HUES48 (cell line): ENCODE measurements at regions not wholly inside any gene's neighbourhood (a gene's known extent, or its start where the extent isn't known, plus 50 kb on each side); places are given as distances from the start of the nearest gene placed in this dataset.
"Not testable (repeated sequence)": the region's sequence is repeated elsewhere in the genome, so short reads cannot be mapped to it uniquely, and the experiment has no call there.

Source experiments
- H3K27ac ChIP-seq: one replicate; pipeline ENCODE4 v1.7.0; 2013; ENCODE audit warnings: low read depth, low read length, inconsistent platforms
- H3K27me3 ChIP-seq: 2 replicates; pipeline ENCODE4 v1.6.1; 2013; ENCODE audit warnings: mild to moderate bottlenecking, low read length; ENCODE audit not compliant: control insufficient read depth, insufficient read depth
- H3K36me3 ChIP-seq: 2 replicates; pipeline ENCODE4 v1.6.1; 2013; ENCODE audit warnings: low read length; ENCODE audit not compliant: control insufficient read depth, insufficient read depth
- H3K4me1 ChIP-seq: 2 replicates; pipeline ENCODE4 v1.6.1; 2013; ENCODE audit warnings: mild to moderate bottlenecking, low read length; ENCODE audit not compliant: control insufficient read depth, insufficient read depth
- H3K4me3 ChIP-seq: 2 replicates; pipeline ENCODE4 v1.5.1; 2013; ENCODE audit warnings: mild to moderate bottlenecking, low read depth, low read length
- H3K9ac ChIP-seq: 2 replicates; pipeline ENCODE4 v1.6.1; 2013; ENCODE audit warnings: mild to moderate bottlenecking, low read depth, low read length, moderate library complexity
- H3K9me3 ChIP-seq: 2 replicates; pipeline ENCODE4 v1.6.1; 2013; ENCODE audit warnings: low read length; ENCODE audit not compliant: control insufficient read depth, insufficient read depth

GRCh38 chr13:43968943-43969690 is 89.4 kb downstream of the LACC1 start:
- not testable (repeated sequence) for H3K27ac ChIP-seq, H3K36me3 ChIP-seq, H3K9ac ChIP-seq, H3K4me3 ChIP-seq, H3K9me3 ChIP-seq, H3K4me1 ChIP-seq, H3K27me3 ChIP-seq

DNA sequence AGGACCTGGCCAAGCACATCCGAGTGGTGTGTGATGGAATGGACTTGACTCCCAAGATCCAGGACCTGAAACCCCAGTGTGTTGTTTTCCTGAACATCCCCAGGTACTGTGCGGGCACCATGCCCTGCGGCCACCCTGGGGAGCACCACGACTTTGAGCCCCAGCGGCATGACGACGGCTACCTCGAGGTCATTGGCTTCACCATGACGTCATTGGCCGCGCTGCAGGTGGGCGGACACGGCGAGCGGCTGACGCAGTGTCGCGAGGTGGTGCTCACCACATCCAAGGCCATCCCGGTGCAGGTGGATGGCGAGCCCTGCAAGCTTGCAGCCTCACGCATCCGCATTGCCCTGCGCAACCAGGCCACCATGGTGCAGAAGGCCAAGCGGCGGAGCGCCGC is 90.2 kb downstream of the LACC1 start:
- not testable (repeated sequence) for H3K9me3 ChIP-seq, H3K36me3 ChIP-seq, H3K27ac ChIP-seq, H3K27me3 ChIP-seq, H3K4me1 ChIP-seq, H3K4me3 ChIP-seq, H3K9ac ChIP-seq

DNA sequence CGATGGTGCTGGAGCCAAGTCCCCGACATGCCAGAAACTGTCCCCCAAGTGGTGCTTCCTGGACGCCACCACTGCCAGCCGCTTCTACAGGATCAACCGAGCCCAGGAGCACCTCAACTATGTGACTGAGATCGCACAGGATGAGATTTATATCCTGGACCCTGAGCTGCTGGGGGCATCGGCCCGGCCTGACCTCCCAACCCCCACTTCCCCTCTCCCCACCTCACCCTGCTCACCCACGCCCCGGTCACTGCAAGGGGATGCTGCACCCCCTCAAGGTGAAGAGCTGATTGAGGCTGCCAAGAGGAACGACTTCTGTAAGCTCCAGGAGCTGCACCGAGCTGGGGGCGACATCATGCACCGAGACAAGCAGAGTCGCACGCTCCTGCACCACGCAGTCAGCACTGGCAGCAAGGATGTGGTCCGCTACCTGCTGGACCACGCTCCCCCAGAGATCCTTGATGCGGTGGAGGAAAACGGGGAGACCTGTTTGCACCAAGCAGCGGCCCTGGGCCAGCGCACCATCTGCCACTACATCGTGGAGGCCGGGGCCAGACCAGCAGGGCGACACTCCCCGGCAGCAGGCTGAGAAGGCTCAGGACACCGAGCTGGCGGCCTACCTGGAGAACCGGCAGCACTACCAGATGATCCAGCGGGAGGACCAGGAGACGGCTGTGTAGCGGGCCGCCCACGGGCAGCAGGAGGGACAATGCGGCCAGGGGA is 91.0 kb downstream of the LACC1 start:
- not testable (repeated sequence) for H3K27ac ChIP-seq, H3K9me3 ChIP-seq, H3K4me1 ChIP-seq, H3K4me3 ChIP-seq, H3K36me3 ChIP-seq, H3K9ac ChIP-seq, H3K27me3 ChIP-seq

GRCh38 chr13:43971324-43971723 is 91.6 kb downstream of the LACC1 start:
- not testable (repeated sequence) for H3K27me3 ChIP-seq, H3K9ac ChIP-seq, H3K4me1 ChIP-seq

GRCh38 chr13:43977911-43978310 is 98.2 kb downstream of the LACC1 start:
- Histone ChIP-seq H3K4me1 (no peaks in the 10 kb centered on the region), H3K36me3 (no peaks in the 10 kb centered on the region), H3K9ac (no peak overlapping the region), H3K27ac (no peak overlapping the region), H3K9me3 (0 out of 2 replicates have a peak, but pooled peaks cover 4% of the 10 kb centered on the region), H3K4me3 (no peak overlapping the region), H3K27me3 (no peaks in the 10 kb centered on the region)

More at GRCh38 chr13:43971324-43971723, 91.6 kb downstream of the LACC1 start:
- H3K36me3 ChIP-seq, H3K9me3 ChIP-seq, H3K4me3 ChIP-seq, H3K27ac ChIP-seq: not testable (repeated sequence)

GRCh38 chr13:43978688-43979087 is 99.0 kb downstream of the LACC1 start:
- no peak overlapping the region for H3K27ac ChIP-seq
- no peak overlapping the region for H3K4me3 ChIP-seq
- H3K27me3 ChIP-seq = no peaks in the 10 kb centered on the region
- H3K4me1 ChIP-seq = no peaks in the 10 kb centered on the region
- no peak overlapping the region for H3K9ac ChIP-seq
- 0 out of 2 replicates have a peak, but pooled peaks cover 4% of the 10 kb centered on the region for H3K9me3 ChIP-seq
- no peaks in the 10 kb centered on the region for H3K36me3 ChIP-seq

- Histone ChIP-seq H3K9ac (no peak overlapping the region), H3K36me3 (no peaks in the 10 kb centered on the region), H3K27me3 (no peaks in the 10 kb centered on the region), H3K27ac (no peak overlapping the region), H3K9me3 (0 out of 2 replicates have a peak, but pooled peaks cover 4% of the 10 kb centered on the region), H3K4me1 (peaks cover 3% of the 10 kb centered on the region), H3K4me3 (no peak overlapping the region)
Observed at GRCh38 chr13:43979492-43979891, 99.8 kb downstream of the LACC1 start.

DNA sequence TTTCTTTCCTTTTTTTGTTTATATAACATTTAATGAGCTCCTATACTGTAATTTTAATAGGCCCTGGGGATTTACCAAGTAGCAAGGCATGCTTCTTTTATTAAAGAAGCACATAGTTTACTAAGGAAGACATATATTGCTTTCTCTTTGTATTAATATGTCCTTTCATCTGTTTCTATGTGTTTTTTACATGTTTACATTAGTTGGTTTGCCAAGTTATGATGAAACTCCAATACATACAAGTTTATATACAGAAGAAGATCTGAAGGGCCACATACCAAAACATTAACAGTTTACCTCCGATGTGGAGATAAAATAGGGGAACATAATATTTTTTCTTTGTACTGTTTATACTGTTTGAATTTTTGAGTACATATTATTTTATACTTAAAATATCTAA is 100.9 kb downstream of the LACC1 start:
- Histone ChIP-seq H3K27ac (no peak overlapping the region), H3K4me3 (no peak overlapping the region), H3K27me3 (no peaks in the 10 kb centered on the region), H3K4me1 (peaks cover 7% of the 10 kb centered on the region), H3K36me3 (no peaks in the 10 kb centered on the region), H3K9ac (no peak overlapping the region), H3K9me3 (0 out of 2 replicates have a peak, but pooled peaks cover 4% of the 10 kb centered on the region)

GRCh38 chr13:43981091-43981490 is 101.4 kb downstream of the LACC1 start:
- Histone ChIP-seq H3K9me3 (0 out of 2 replicates have a peak, but pooled peaks cover 4% of the 10 kb centered on the region), H3K27ac (no peak overlapping the region), H3K27me3 (no peaks in the 10 kb centered on the region), H3K36me3 (no peaks in the 10 kb centered on the region), H3K4me3 (no peak overlapping the region), H3K9ac (no peak overlapping the region), H3K4me1 (peaks cover 7% of the 10 kb centered on the region)

DNA sequence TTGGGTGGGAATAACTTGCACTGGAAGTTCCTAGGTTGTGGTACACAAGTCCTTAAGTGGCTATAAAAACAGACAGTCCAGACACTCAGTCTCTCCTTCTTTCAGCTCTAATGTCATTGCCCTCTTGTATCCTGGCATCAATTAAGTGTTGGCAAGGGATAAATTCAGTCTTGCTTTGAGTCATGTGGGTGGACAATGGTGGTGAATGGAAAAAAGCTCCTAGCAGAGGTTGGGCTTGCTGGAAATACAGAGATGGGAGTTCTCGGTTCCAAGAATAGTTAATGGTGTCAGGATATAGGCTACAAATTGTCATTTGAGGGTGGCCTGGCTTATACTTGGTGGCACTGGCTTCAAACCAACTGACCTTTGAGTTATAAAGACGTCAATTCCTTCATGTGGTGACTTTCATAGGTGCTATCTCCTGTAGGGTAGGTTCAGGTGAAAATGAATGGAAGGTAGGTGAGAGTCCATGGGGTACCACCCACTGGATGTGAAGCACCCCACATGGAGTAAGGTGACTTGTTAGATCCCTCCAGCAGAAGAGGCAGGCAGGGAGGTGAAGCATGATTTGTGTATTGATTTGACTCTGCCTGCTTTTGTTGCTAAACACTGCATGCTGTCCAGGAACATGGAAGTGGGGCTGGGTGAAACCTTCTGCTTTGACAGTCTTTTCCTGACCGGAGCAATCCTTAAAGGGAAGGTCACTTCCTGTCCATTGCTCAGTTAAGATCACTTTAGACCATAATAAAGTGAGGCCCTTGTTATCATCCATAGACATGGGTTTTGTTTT is 102.0 kb downstream of the LACC1 start:
- Histone ChIP-seq H3K9me3 (no peaks in the 10 kb centered on the region), H3K4me1 (peaks cover 7% of the 10 kb centered on the region), H3K27me3 (no peaks in the 10 kb centered on the region), H3K9ac (no peak overlapping the region), H3K27ac (no peak overlapping the region), H3K4me3 (no peak overlapping the region), H3K36me3 (no peaks in the 10 kb centered on the region)

DNA sequence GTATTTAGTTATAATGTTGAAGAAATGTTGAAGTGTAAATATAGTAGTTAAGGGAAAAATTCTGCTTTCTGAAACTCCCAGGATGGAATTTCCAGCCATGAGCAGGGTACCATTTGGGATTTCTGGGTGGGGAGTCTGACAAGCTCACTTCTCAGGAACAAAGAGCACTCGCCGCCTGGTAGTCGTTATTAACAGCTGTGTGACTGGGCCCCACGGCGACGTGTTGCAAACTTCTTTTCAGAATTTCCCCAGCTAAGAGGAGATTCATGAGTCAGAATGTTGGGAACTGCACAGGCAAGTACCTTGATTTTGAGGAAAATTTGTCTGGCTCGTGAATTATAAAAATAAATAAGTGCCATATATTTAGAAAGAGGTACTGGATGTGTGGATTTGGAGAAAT is 103.7 kb downstream of the LACC1 start:
- Histone ChIP-seq H3K27me3 (no peaks in the 10 kb centered on the region), H3K27ac (no peak overlapping the region), H3K4me1 (peaks cover 7% of the 10 kb centered on the region), H3K4me3 (no peak overlapping the region), H3K9me3 (no peaks in the 10 kb centered on the region), H3K9ac (no peak overlapping the region), H3K36me3 (no peaks in the 10 kb centered on the region)
